NCI-H1105 treated with DMSO at 0.1 percent for 48 hours (cell line): ENCODE measurements at regions not wholly inside any gene's neighbourhood (a gene's known extent, or its start where the extent isn't known, plus 50 kb on each side); places are given as distances from the start of the nearest gene placed in this dataset.

Source experiments
- DNase-seq: peaks from one replicate; lab custom pipeline; 2025; lab: John Stamatoyannopoulos, UW

- no peak for DNase-seq
Observed at GRCh38 chr16:50955311-50955710, 195.8 kb downstream of the SALL1 start.

- DNase-seq, result no peak
Observed at GRCh38 chr16:50954469-50954868, 196.6 kb downstream of the SALL1 start.

GRCh38 chr16:50953290-50953689 lies 197.8 kb downstream of the SALL1 start:
- no peak for DNase-seq

- no peak for DNase-seq
Observed at GRCh38 chr16:50950955-50951354, 200.1 kb downstream of the SALL1 start.

GRCh38 chr16:50948268-50948930 lies 202.7 kb downstream of the SALL1 start:
- DNase-seq, result no peak

GRCh38 chr16:50947826-50948225 lies 203.2 kb downstream of the SALL1 start:
- DNase-seq, result no peak

GRCh38 chr16:50946606-50947005 lies 204.5 kb downstream of the SALL1 start:
- no peak for DNase-seq

GRCh38 chr16:50946098-50946497 lies 204.2 kb downstream of the CYLD start:
- DNase-seq, result no peak

- DNase-seq, result no peak
Observed at GRCh38 chr16:50945171-50945570, 203.3 kb downstream of the CYLD start.

- no peak for DNase-seq
Observed at GRCh38 chr16:50944436-50944835, 202.6 kb downstream of the CYLD start.

GRCh38 chr16:50944033-50944432 lies 202.1 kb downstream of the CYLD start:
- no peak for DNase-seq

GRCh38 chr16:50942143-50942542 lies 200.3 kb downstream of the CYLD start:
- no peak for DNase-seq

GRCh38 chr16:50941681-50942080 lies 199.8 kb downstream of the CYLD start:
- no peak for DNase-seq

- DNase-seq, result peak; percentile 88
Observed at GRCh38 chr16:50940275-50940854, 198.5 kb downstream of the CYLD start.

GRCh38 chr16:50939356-50939755 lies 197.5 kb downstream of the CYLD start:
- no peak for DNase-seq

- DNase-seq, result no peak
Observed at GRCh38 chr16:50938932-50939331, 197.0 kb downstream of the CYLD start.

- no peak for DNase-seq
Observed at GRCh38 chr16:50933262-50933661, 191.4 kb downstream of the CYLD start.

GRCh38 chr16:50932348-50932935 lies 190.6 kb downstream of the CYLD start:
- no peak for DNase-seq

- no peak for DNase-seq
Observed at GRCh38 chr16:50928065-50928464, 186.2 kb downstream of the CYLD start.

- DNase-seq, result no peak
Observed at GRCh38 chr16:50925758-50926357, 184.0 kb downstream of the CYLD start.

- DNase-seq, result peak; percentile 20
Observed at GRCh38 chr16:50924759-50925545, 183.1 kb downstream of the CYLD start.

GRCh38 chr16:50917950-50918703 lies 176.2 kb downstream of the CYLD start:
- no peak for DNase-seq
